H7 (cell line): ENCODE measurements at regions not wholly inside any gene's neighbourhood (a gene's known extent, or its start where the extent isn't known, plus 50 kb on each side); places are given as distances from the start of the nearest gene placed in this dataset.
A peak's percentile ranks its signal among the peaks of the same experiment; 100 is the strongest.

Experiments used
- DNase-seq: peaks from one replicate; pipeline ENCODE4 v3.0.0; 2012
- H3K27me3 ChIP-seq: 2 replicates; pipeline ENCODE4 v1.6.0; 2011; ENCODE audit warnings: mild to moderate bottlenecking, low read length; ENCODE audit not compliant: control insufficient read depth, insufficient read depth
- H3K36me3 ChIP-seq: replicated peaks from 2 replicates; pipeline ENCODE4 v1.5.1; 2011; ENCODE audit warnings: low read length; ENCODE audit not compliant: control insufficient read depth, insufficient read depth
- H3K4me3 ChIP-seq: 2 replicates; pipeline ENCODE4 v1.5.1; 2011; ENCODE audit warnings: low read depth, mild to moderate bottlenecking, control low read depth, low read length, moderate library complexity; ENCODE audit not compliant: insufficient read depth

GRCh38 chr3:43883729-43884396 is 193.1 kb downstream of the ABHD5 start:
- no peak overlapping the region for H3K4me3 ChIP-seq

GRCh38 chr3:43884581-43884980 is 193.8 kb downstream of the ABHD5 start:
- Histone ChIP-seq H3K27me3 (no peaks in the 10 kb centered on the region), H3K36me3 (no peaks in the 10 kb centered on the region), H3K4me3 (no peak overlapping the region)
- no peak for DNase-seq

More at GRCh38 chr3:43883729-43884396, 193.1 kb downstream of the ABHD5 start:
- Histone ChIP-seq H3K36me3 (no peaks in the 10 kb centered on the region), H3K27me3 (no peaks in the 10 kb centered on the region)
- DNase-seq = no peak

- no peak overlapping the region for H3K4me3 ChIP-seq
- no peaks in the 10 kb centered on the region for H3K36me3 ChIP-seq
- no peaks in the 10 kb centered on the region; the same call in 1 of the 2 replicates for H3K27me3 ChIP-seq
- no peak for DNase-seq
These were observed 195.3 kb downstream of the ABHD5 start for GRCh38 chr3:43885908-43886618.

- Histone ChIP-seq H3K4me3 (no peak overlapping the region), H3K36me3 (no peaks in the 10 kb centered on the region), H3K27me3 (peaks cover 2% of the 10 kb centered on the region; the same call in 1 of the 2 replicates)
- DNase-seq = no peak
These were observed 201.3 kb downstream of the ABHD5 start for GRCh38 chr3:43892061-43892460.

GRCh38 chr3:43892526-43892925 is 201.8 kb downstream of the ABHD5 start:
- H3K36me3 ChIP-seq = no peaks in the 10 kb centered on the region
- H3K27me3 ChIP-seq = peaks cover 2% of the 10 kb centered on the region; the same call in 1 of the 2 replicates
- no peak overlapping the region for H3K4me3 ChIP-seq
- no peak for DNase-seq

- H3K27me3 ChIP-seq = peaks cover 2% of the 10 kb centered on the region; the same call in 1 of the 2 replicates
- H3K4me3 ChIP-seq = peak overlapping the region; percentile 49
- DNase-seq = no peak
- H3K36me3 ChIP-seq = no peaks in the 10 kb centered on the region
These were observed 203.0 kb downstream of the ABHD5 start for GRCh38 chr3:43893727-43894126.

- H3K4me3 ChIP-seq = peak overlapping the region; percentile 49
- DNase-seq = peak; percentile 93
- no peaks in the 10 kb centered on the region for H3K36me3 ChIP-seq
- H3K27me3 ChIP-seq = peaks cover 2% of the 10 kb centered on the region; the same call in 1 of the 2 replicates
These were observed 203.7 kb downstream of the ABHD5 start for GRCh38 chr3:43894176-43895049.

GRCh38 chr3:43895573-43895972 is 204.8 kb downstream of the ABHD5 start:
- Histone ChIP-seq H3K36me3 (no peaks in the 10 kb centered on the region), H3K27me3 (peaks cover 2% of the 10 kb centered on the region; the same call in 1 of the 2 replicates), H3K4me3 (no peak overlapping the region)
- DNase-seq = no peak

- DNase-seq = no peak
- no peaks in the 10 kb centered on the region; the same call in 1 of the 2 replicates for H3K27me3 ChIP-seq
- H3K4me3 ChIP-seq = no peak overlapping the region
- H3K36me3 ChIP-seq = no peaks in the 10 kb centered on the region
These were observed 211.7 kb downstream of the ABHD5 start for GRCh38 chr3:43902415-43902814.

GRCh38 chr3:43905157-43905556 is 214.4 kb downstream of the ABHD5 start:
- Histone ChIP-seq H3K36me3 (no peaks in the 10 kb centered on the region), H3K4me3 (no peak overlapping the region), H3K27me3 (no peaks in the 10 kb centered on the region; the same call in 1 of the 2 replicates)
- no peak for DNase-seq

- no peaks in the 10 kb centered on the region; the same call in 1 of the 2 replicates for H3K27me3 ChIP-seq
- no peak overlapping the region for H3K4me3 ChIP-seq
- DNase-seq = no peak
- no peaks in the 10 kb centered on the region for H3K36me3 ChIP-seq
These were observed 216.2 kb downstream of the ABHD5 start for GRCh38 chr3:43906849-43907507.

- Histone ChIP-seq H3K4me3 (no peak overlapping the region), H3K27me3 (no peaks in the 10 kb centered on the region; the same call in 1 of the 2 replicates), H3K36me3 (no peaks in the 10 kb centered on the region)
- no peak for DNase-seq
These were observed 216.7 kb downstream of the ABHD5 start for GRCh38 chr3:43907508-43907858.

- Histone ChIP-seq H3K27me3 (no peaks in the 10 kb centered on the region; the same call in 1 of the 2 replicates), H3K4me3 (no peak overlapping the region), H3K36me3 (no peaks in the 10 kb centered on the region)
- DNase-seq = no peak
These were observed 217.7 kb downstream of the ABHD5 start for GRCh38 chr3:43908456-43908855.

- no peaks in the 10 kb centered on the region for H3K36me3 ChIP-seq
- DNase-seq = no peak
- H3K4me3 ChIP-seq = no peak overlapping the region
- no peaks in the 10 kb centered on the region; the same call in 1 of the 2 replicates for H3K27me3 ChIP-seq
These were observed 218.4 kb downstream of the ABHD5 start for GRCh38 chr3:43909149-43909548.
